ENCODE measurements at regions not wholly inside any gene's neighbourhood (a gene's known extent, or its start where the extent isn't known, plus 50 kb on each side); places are given as distances from the start of the nearest gene placed in this dataset.

DNA sequence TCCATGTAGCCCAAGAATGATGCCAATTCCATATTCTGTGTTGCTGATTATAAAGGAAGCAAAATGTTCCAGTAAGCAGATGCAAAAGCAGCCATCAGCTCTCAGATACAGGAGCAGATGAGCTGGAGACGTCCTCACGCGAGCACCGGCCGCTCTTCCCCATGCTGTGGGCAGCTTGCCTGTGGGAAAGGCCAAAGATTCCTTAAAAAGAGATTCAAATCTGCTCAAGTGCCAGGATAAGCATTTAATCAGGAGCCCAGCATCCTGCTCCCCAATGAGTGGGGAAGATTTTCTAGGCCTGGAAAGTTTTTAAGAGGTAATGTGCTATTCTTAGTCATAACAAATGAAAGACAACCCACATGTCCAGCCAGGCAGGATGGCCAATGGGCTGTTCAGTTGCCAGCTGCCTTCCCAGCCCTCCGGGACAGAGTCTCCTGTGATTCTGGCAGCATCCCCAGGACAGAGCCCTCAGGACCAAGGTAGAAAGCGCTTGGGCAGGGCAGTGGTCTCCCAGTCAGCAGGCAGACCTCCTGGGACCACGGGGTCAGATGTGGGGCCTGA is 108.2 kb upstream of the TMPRSS2 start:
- Histone ChIP-seq H3K27me3 (replicated peaks; ENCODE audit: control insufficient read depth, insufficient read depth, low read length) (no peaks in the 10 kb centered on the region; the same call in 1 of the 2 replicates), H3K4me3 (replicated peaks; ENCODE audit: low read depth, low read length) (no peak overlapping the region), H3K36me3 (ENCODE audit: control insufficient read depth, insufficient read depth, low read length) (no peaks in the 10 kb centered on the region)
- no peak for DNase-seq (ENCODE audit: extremely low read depth, insufficient read length)
- TF ChIP-seq, protein P1, sequence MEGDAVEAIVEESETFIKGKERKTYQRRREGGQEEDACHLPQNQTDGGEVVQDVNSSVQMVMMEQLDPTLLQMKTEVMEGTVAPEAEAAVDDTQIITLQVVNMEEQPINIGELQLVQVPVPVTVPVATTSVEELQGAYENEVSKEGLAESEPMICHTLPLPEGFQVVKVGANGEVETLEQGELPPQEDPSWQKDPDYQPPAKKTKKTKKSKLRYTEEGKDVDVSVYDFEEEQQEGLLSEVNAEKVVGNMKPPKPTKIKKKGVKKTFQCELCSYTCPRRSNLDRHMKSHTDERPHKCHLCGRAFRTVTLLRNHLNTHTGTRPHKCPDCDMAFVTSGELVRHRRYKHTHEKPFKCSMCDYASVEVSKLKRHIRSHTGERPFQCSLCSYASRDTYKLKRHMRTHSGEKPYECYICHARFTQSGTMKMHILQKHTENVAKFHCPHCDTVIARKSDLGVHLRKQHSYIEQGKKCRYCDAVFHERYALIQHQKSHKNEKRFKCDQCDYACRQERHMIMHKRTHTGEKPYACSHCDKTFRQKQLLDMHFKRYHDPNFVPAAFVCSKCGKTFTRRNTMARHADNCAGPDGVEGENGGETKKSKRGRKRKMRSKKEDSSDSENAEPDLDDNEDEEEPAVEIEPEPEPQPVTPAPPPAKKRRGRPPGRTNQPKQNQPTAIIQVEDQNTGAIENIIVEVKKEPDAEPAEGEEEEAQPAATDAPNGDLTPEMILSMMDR (IDR thresholded peaks at IDR 0.05; ENCODE audit: insufficient read depth, low read length, poor library complexity, severe bottlenecking) = no peak

GRCh38 chr21:41615613-41616012 is 107.7 kb upstream of the TMPRSS2 start:
- H3K4me3 ChIP-seq (replicated peaks; ENCODE audit: low read depth, low read length) = no peak overlapping the region
- TF ChIP-seq, protein P1 (IDR thresholded peaks at IDR 0.05; ENCODE audit: insufficient read depth, low read length, poor library complexity, severe bottlenecking) = no peak
- no peaks in the 10 kb centered on the region; the same call in 1 of the 2 replicates for H3K27me3 ChIP-seq (replicated peaks; ENCODE audit: control insufficient read depth, insufficient read depth, low read length)
- DNase-seq (ENCODE audit: extremely low read depth, insufficient read length) = no peak
- no peaks in the 10 kb centered on the region for H3K36me3 ChIP-seq (ENCODE audit: control insufficient read depth, insufficient read depth, low read length)

GRCh38 chr21:41614511-41614910 is 106.6 kb upstream of the TMPRSS2 start:
- no peak for DNase-seq (ENCODE audit: extremely low read depth, insufficient read length)
- Histone ChIP-seq H3K36me3 (ENCODE audit: control insufficient read depth, insufficient read depth, low read length) (no peaks in the 10 kb centered on the region), H3K4me3 (replicated peaks; ENCODE audit: low read depth, low read length) (no peak overlapping the region), H3K27me3 (replicated peaks; ENCODE audit: control insufficient read depth, insufficient read depth, low read length) (no peaks in the 10 kb centered on the region; the same call in 1 of the 2 replicates)
- TF ChIP-seq, protein P1 (IDR thresholded peaks at IDR 0.05; ENCODE audit: insufficient read depth, low read length, poor library complexity, severe bottlenecking) = no peak

DNA sequence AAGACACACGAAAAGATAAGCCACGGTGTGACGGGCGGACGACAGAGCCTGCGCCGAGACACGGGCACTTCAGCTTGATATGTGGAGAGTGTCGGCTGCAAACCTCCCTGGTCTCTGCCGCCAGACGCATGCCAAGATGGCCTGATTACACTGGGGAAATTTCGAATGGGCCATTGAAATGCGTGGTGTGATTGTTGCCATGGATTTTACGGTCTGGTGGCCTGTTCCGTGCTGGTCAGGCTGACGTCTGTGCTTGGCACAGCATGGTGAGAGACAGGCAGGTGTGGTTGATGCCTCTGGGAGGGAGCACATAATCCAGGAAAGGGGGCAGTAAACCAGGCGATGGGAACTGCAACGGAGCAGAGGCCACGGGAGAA is 105.6 kb upstream of the TMPRSS2 start:
- DNase-seq (ENCODE audit: extremely low read depth, insufficient read length) = no peak
- TF ChIP-seq, protein P1 (IDR thresholded peaks at IDR 0.05; ENCODE audit: insufficient read depth, low read length, poor library complexity, severe bottlenecking) = no peak
- Histone ChIP-seq H3K36me3 (ENCODE audit: control insufficient read depth, insufficient read depth, low read length) (no peaks in the 10 kb centered on the region), H3K27me3 (replicated peaks; ENCODE audit: control insufficient read depth, insufficient read depth, low read length) (no peaks in the 10 kb centered on the region; the same call in 1 of the 2 replicates), H3K4me3 (replicated peaks; ENCODE audit: low read depth, low read length) (no peak overlapping the region)

DNA sequence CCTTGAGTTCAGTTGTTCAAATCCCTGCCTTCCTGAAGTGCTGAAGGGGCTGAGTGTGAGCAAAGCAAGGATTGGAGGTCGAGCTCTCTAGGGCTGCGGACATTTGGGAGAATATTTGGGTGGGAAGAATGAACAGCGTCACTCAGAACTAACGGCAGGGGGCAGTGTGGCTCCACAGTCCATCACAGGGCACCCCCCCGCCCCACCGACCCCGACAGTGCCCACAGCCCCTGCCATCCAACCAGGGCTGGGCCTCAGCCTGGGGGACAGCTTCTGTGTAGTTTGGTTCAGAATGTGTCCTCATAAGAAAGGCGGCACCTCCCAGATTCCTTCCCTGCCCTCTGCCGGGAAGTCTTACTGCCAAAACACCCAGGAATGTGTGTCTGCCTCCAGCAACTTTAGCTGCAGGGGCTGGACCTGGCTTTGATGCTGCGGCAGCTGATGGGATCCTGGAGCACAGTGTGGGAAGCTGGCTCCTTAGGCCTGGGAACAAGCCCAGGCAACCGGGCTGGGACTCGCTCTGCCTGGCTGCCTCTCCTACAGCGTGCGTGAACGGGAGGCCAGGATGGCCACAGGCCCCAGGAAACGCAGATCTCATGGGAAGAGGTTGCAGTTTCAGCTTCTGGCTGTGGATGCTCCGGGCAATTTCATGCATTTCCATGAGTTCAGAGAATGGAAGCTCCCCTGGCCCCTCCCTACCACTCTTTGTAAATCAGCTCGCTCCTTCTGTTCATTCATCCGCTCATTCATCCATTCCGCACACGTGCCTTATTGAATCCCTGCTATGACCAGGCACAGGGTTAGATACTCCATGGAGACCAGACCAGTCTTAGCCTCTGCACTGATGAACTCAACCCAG is 104.9 kb upstream of the TMPRSS2 start:
- Histone ChIP-seq H3K36me3 (ENCODE audit: control insufficient read depth, insufficient read depth, low read length) (no peaks in the 10 kb centered on the region), H3K27me3 (replicated peaks; ENCODE audit: control insufficient read depth, insufficient read depth, low read length) (no peaks in the 10 kb centered on the region; the same call in 1 of the 2 replicates), H3K4me3 (replicated peaks; ENCODE audit: low read depth, low read length) (no peak overlapping the region)
- DNase-seq (ENCODE audit: extremely low read depth, insufficient read length) = no peak
- TF ChIP-seq, protein P1 (IDR thresholded peaks at IDR 0.05; ENCODE audit: insufficient read depth, low read length, poor library complexity, severe bottlenecking) = peak; percentile 62
